Smooth muscle cell (in vitro differentiated cells): ENCODE measurements at regions not wholly inside any gene's neighbourhood (a gene's known extent, or its start where the extent isn't known, plus 50 kb on each side); places are given as distances from the start of the nearest gene placed in this dataset.

Experiments used
- DNase-seq: peaks from one replicate; lab custom pipeline; 2025; ENCODE audit not compliant: unreplicated experiment; lab: John Stamatoyannopoulos, UW
- H2AFZ ChIP-seq: fragments of 200-600 bp; sonication (generic); 2 replicates; pipeline ENCODE4 v1.6.0; 2016; ENCODE audit warnings: antibody characterized with exemption, low read depth, mild to moderate bottlenecking
- H3F3A ChIP-seq: fragments of 200-600 bp; sonication (generic); 2 replicates; pipeline ENCODE4 v1.6.0; 2017; ENCODE audit warnings: antibody characterized with exemption, low read depth
- H3K27ac ChIP-seq: fragments of 200-600 bp; sonication (generic); 2 replicates; pipeline ENCODE4 v1.5.1; 2016; ENCODE audit warnings: low read depth, mild to moderate bottlenecking
- H3K27me3 ChIP-seq: fragments of 200-600 bp; sonication (generic); 2 replicates; pipeline ENCODE4 v1.6.1; 2016; ENCODE audit warnings: low read depth, mild to moderate bottlenecking
- H3K36me3 ChIP-seq: fragments of 200-600 bp; sonication (generic); 2 replicates; pipeline ENCODE4 v1.5.1; 2016; ENCODE audit warnings: low read depth
- H3K4me1 ChIP-seq: fragments of 200-600 bp; sonication (generic); 2 replicates; pipeline ENCODE4 v1.5.1; 2016; ENCODE audit warnings: low read depth
- H3K4me2 ChIP-seq: fragments of 200-600 bp; sonication (generic); 2 replicates; pipeline ENCODE4 v1.6.0; 2016; ENCODE audit warnings: mild to moderate bottlenecking
- H3K4me3 ChIP-seq: fragments of 200-600 bp; sonication (generic); 2 replicates; pipeline ENCODE4 v1.5.1; 2016; ENCODE audit warnings: mild to moderate bottlenecking
- H3K79me2 ChIP-seq: fragments of 200-600 bp; sonication (generic); 2 replicates; pipeline ENCODE4 v1.6.0; 2016; ENCODE audit warnings: low read depth, mild to moderate bottlenecking
- H3K9ac ChIP-seq: fragments of 200-600 bp; sonication (generic); 2 replicates; pipeline ENCODE4 v1.6.0; 2016; ENCODE audit warnings: low read depth
- H3K9me3 ChIP-seq: fragments of 200-600 bp; sonication (generic); replicated peaks from 2 replicates; pipeline ENCODE4 v1.5.1; 2016; ENCODE audit warnings: low read depth
- H4K20me1 ChIP-seq: fragments of 200-600 bp; sonication (generic); 2 replicates; pipeline ENCODE4 v1.6.0; 2016; ENCODE audit warnings: low read depth
- WGBS: methylation state at CpG from one replicate; pipeline ENCODE4 v1.1.7; 2016; ENCODE audit warnings: low lambda C conversion rate; 5-methylcytosine and 5-hydroxymethylcytosine counted together
- TF ChIP-seq, protein P1 (sequence below): fragments of 200-600 bp; sonication (generic); IDR thresholded peaks from 2 replicates; pipeline ENCODE4 v1.5.1; 2017; ENCODE audit warnings: borderline replicate concordance, mild to moderate bottlenecking, antibody characterized with exemption; ENCODE audit not compliant: insufficient read depth, poor library complexity, severe bottlenecking

DNA sequence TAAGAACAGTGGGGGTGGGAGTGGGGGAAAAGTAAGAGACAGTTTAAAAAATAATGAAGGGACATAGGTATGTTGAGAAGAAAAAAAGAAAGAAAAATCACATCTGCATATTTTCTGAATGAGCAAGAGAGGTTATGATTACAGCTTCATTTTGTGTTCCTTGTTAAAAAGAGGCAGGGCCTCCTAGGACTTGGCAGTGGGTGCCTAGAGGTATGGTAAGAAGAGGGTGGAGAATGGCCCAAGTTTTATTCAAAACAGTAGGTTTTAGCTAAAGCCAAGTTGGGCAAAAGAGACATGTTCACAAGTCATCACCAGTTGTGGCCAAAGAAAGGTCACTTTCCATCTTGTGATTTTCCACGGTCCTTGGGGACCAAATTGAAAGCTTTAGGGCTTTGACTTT, 643.4 kb downstream of the CCDC171 start:
- Histone ChIP-seq H3F3A (peaks cover 10% of the 10 kb centered on the region), H3K36me3 (no peaks in the 10 kb centered on the region), H3K27me3 (no peaks in the 10 kb centered on the region), H3K79me2 (no peaks in the 10 kb centered on the region), H3K4me2 (no peak overlapping the region), H3K9me3 (no peaks in the 10 kb centered on the region), H3K4me3 (no peak overlapping the region), H3K4me1 (peaks cover 13% of the 10 kb centered on the region), H3K27ac (no peak overlapping the region), H2AFZ (no peak overlapping the region), H3K9ac (no peak overlapping the region), H4K20me1 (no peaks in the 10 kb centered on the region)
- TF ChIP-seq, protein P1, sequence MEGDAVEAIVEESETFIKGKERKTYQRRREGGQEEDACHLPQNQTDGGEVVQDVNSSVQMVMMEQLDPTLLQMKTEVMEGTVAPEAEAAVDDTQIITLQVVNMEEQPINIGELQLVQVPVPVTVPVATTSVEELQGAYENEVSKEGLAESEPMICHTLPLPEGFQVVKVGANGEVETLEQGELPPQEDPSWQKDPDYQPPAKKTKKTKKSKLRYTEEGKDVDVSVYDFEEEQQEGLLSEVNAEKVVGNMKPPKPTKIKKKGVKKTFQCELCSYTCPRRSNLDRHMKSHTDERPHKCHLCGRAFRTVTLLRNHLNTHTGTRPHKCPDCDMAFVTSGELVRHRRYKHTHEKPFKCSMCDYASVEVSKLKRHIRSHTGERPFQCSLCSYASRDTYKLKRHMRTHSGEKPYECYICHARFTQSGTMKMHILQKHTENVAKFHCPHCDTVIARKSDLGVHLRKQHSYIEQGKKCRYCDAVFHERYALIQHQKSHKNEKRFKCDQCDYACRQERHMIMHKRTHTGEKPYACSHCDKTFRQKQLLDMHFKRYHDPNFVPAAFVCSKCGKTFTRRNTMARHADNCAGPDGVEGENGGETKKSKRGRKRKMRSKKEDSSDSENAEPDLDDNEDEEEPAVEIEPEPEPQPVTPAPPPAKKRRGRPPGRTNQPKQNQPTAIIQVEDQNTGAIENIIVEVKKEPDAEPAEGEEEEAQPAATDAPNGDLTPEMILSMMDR, result no peak
- 95% methylated on average over 1 of the region's 1 CpG for WGBS
- DNase-seq, result no peak

DNA sequence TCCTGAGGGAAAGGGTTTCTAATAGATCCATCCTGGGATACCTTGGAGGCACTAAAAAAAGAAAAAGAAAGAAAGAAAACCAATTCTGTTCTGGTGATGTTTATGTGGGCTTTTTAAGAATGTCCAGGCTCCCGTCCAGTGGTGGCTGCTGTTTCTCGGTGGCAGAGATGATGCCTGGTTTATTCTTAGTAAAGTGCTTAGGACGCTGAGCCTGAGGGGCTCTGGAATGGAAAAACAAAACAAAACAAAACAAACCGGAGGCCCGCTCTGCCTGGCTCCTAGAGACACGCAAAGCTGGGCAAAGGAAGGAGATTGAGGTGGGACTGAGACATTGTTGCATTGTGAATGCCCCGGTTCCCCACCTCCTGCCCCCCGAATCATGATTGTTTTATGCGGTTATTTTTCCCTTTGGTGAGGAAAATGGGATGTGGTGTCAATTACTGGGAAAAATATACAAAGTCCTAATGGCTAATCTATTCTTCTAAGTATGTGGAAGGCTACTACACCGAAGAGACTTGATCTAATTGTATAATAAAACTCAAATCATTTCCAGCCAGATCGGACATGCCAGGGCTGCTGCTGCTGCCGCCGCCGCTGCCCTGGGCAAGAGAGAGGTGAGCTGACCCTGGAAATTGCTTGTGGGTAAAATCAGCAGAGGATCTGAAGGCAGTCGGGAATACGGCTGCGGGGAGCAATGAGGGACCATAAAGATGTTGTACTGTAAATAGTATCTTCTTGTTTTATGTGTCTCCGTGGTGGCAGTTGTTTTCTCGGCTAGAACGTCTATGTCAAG, 644.9 kb downstream of the CCDC171 start:
- TF ChIP-seq, protein P1, result no peak
- Histone ChIP-seq H3K79me2 (no peaks in the 10 kb centered on the region), H3F3A (peaks cover 8% of the 10 kb centered on the region), H3K36me3 (no peaks in the 10 kb centered on the region), H3K9ac (no peak overlapping the region), H3K4me1 (peaks cover 8% of the 10 kb centered on the region), H4K20me1 (no peaks in the 10 kb centered on the region), H3K4me2 (peak overlapping the region; percentile 40), H3K9me3 (no peaks in the 10 kb centered on the region), H3K4me3 (no peak overlapping the region), H3K27me3 (no peaks in the 10 kb centered on the region), H3K27ac (no peak overlapping the region), H2AFZ (peak overlapping the region; percentile 32)
- WGBS, result 49% methylated on average over 20 of the region's 20 CpGs
- DNase-seq, result no peak

DNA sequence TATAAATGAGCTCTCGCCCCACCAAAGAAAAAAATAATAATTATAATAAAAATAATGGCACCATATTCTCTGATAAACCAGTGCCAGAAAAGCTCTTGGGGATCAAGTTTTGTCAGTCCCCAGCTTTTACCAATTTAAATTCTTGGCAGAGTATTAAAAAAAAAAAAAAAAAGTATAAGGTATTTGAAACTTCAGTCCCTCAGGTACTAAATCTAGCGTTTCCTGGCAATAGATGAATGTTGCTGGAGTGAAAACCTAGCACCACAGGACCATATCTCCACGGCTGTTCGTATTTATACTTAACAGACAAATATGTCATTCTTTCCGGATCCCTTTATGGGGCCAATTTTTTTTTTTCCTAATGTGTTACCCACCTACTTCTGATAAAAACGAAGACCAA, 646.2 kb downstream of the CCDC171 start:
- TF ChIP-seq, protein P1, result no peak
- no peaks in the 10 kb centered on the region for H3K36me3 ChIP-seq
- no peaks in the 10 kb centered on the region for H3K27me3 ChIP-seq
- H3K9ac ChIP-seq, result no peak overlapping the region
- H3K27ac ChIP-seq, result no peak overlapping the region
- no peaks in the 10 kb centered on the region for H3K4me1 ChIP-seq
- H3F3A ChIP-seq, result peaks cover 8% of the 10 kb centered on the region
- no peak overlapping the region for H3K4me3 ChIP-seq
- no peak overlapping the region for H3K4me2 ChIP-seq
- H3K9me3 ChIP-seq, result no peaks in the 10 kb centered on the region
- no peak for DNase-seq
- 83% methylated on average over 6 of the region's 6 CpGs for WGBS
- H3K79me2 ChIP-seq, result no peaks in the 10 kb centered on the region
- H2AFZ ChIP-seq, result no peak overlapping the region
- no peaks in the 10 kb centered on the region for H4K20me1 ChIP-seq

DNA sequence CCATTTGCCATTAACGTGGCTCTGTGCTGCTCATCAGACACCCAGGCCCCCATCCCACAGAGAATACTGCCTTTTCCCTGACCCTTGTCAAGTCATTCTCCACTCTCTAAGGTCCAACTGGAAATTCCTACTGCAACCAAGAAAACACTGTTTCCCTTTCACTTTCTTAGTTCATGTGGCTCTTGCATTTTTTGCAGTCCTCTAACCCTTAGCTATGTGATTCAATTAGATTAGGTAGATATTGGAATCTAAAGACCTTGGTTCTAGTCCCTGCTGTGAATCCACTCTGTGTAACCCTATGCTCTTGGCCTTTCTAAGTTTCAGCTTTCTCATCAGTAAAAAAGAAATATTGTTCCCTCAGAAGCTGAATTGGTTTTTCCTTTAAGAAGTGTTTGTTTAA, 649.4 kb downstream of the CCDC171 start:
- H3K4me3 ChIP-seq, result no peak overlapping the region
- DNase-seq, result no peak
- no peak overlapping the region for H3K9ac ChIP-seq
- WGBS, result 100% methylated on average over 1 of the region's 1 CpG
- no peak overlapping the region for H3K4me2 ChIP-seq
- no peak overlapping the region for H2AFZ ChIP-seq
- H3K79me2 ChIP-seq, result no peaks in the 10 kb centered on the region
- H3K27me3 ChIP-seq, result no peaks in the 10 kb centered on the region
- no peaks in the 10 kb centered on the region for H4K20me1 ChIP-seq
- peaks cover 8% of the 10 kb centered on the region for H3F3A ChIP-seq
- no peak overlapping the region for H3K27ac ChIP-seq
- no peaks in the 10 kb centered on the region for H3K36me3 ChIP-seq
- TF ChIP-seq, protein P1, result no peak
- H3K9me3 ChIP-seq, result no peaks in the 10 kb centered on the region
- no peaks in the 10 kb centered on the region for H3K4me1 ChIP-seq
